ENCODE measurements at regions not wholly inside any gene's neighbourhood (a gene's known extent, or its start where the extent isn't known, plus 50 kb on each side); places are given as distances from the start of the nearest gene placed in this dataset.

DNA sequence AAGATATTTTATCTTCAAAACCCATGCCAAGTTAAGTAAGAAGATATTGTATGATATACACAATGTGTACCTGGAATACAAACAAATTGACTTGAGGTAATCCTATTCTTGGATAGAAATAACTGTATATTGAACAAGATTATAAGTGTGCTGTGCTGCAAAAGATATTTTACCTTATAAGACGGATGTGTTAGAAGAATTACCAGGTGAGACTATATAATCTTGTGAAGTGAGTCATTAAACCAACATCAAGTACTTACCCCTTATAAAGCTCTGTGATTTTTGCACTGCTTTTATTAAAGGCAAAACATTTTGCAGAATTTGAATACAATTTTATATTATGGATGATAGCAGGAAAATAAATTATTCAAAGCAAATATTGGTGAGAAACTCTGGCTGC, 570.0 kb downstream of the MMUT start:
- no peak for DNase-seq

GRCh38 chr6:48891308-48891707, 571.7 kb downstream of the MMUT start:
- no peak for DNase-seq

DNA sequence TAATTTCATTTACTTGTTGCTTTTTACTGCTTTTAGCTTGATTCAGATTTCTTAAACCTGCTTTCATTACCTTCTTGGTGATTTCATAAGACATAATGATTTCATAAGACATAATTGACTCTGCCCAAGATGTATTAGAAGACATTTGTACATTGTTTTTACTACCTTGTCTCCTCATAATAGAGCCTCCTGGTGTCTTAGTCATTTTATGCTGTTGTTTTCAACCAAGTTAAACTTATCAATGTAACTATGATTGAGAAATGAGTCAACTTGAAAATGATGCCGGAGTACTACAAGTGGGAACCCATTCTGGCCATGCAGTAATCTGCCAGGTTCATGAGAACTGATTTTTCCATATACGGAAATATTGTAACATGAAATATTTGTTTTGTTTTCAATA, 573.6 kb downstream of the MMUT start:
- no peak for DNase-seq

DNA sequence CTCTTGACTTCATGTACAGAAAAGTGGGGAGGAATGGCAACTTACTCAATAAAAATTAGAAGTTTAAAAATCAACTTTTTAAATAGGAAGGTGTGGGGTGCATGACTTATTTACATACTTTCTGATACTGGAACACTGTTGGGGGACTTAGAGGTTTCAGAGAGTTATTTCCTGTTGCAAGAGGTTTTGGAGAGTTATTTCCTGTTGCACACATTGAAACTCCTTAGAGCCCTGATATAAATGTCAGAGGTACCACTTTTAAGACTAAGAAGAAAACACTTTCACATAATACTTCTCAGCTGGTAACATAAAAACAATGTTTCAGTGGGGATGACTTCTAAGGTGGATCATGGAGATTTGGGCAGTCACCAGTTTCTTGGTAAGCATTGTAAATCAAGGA, 579.9 kb downstream of the MMUT start:
- DNase-seq = peak; percentile 7

DNA sequence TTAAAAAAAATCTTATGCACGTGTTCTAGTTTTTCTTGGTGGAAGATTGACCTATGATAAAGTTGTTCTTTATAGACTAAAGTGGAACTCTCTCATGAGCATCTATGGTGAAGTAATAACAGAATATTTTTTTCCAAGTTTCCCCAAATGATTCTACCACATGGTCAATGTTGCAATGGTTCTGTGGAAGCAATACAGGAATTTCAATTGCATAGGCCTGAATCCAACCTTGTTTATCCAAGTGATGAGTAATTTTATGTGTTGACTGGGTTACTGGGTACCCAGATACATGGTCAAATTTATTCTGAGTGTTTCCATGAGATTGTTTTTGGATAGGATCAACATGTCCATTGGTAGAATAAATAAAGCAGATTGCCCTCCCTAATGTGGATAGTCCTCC, 581.5 kb downstream of the MMUT start:
- no peak for DNase-seq

DNA sequence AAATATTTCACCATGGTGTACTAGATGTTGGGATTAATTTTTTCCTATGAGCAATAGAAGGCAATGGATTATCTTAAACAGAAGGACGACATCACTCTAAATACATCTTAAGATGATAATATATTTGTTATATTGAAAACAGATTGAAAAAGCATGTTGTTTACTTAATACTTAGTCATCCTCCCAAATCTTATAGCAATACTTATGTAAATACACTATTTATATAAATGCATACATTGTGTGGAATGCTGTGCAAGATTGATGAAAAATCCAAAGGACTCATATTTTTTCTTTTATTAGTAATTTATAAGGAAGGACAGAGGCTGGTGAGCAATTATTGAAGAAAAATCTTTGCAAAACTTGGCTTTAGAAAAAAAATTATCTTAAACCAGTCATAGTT, 593.5 kb downstream of the MMUT start:
- no peak for DNase-seq

- no peak for DNase-seq
These were observed 596.4 kb downstream of the MMUT start for GRCh38 chr6:48866682-48867081.

GRCh38 chr6:48860175-48860574, 602.9 kb downstream of the MMUT start:
- DNase-seq = no peak

GRCh38 chr6:48859562-48860123, 603.4 kb downstream of the MMUT start:
- no peak for DNase-seq

DNA sequence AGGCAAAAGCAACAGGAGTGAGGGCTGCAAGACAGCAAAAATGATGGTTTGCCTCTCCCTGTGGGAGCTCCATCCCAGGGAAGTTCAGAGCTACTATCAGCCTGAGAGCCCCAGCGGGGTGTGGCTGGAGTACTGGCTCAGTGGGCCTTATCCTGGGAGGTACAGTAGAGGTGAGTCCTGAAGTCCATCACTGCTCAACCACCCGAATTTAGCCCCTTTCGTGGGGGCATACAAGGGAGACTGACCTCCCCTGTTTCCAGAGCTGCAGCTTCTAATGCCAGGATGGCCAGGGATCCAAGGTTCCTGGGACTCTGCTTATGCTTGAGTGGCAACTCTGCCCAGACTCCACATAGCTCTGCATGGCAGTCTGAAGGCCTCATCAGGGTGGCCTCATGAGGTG, 617.8 kb downstream of the MMUT start:
- DNase-seq = no peak

- no peak for DNase-seq
These were observed 618.4 kb downstream of the MMUT start for GRCh38 chr6:48844696-48845095.

DNA sequence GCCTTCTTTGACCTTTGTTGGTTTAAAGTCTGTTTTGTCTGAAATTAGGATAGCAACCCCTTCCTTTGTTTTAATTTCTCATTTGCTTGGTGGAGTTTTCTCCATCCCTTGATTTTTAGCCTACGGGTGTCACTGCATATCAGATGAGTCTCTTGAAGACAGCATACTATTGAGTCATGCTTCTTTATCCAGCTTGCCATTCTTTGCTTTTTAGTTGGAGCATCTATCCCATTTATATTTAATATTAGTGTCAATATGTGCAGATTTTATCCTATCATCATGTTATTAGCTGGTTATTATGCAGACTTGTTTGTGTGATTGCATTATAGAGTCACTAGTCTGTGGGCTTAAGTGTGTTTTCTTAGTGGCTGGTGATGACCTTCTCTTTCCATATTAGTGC, 622.2 kb downstream of the MMUT start:
- no peak for DNase-seq

DNA sequence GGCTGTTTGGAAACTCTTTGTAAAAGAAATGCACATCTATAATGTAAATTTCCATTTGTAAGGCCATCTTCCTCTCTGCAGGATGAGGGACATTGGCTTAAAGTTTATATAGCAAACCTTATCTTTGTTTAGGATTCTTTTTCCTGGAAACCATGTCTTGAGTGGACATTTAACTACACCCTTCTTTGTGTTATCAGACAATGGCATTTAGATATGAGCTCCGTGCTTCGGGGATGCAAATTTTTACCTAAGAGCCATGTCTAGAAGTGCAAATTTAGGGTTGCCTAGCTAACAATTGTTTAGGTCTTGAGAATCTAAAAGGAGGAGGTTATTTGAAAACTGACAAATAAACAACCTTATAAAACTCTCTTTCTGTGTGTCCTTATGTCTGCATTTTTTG, 623.8 kb downstream of the MMUT start:
- DNase-seq = no peak

- no peak for DNase-seq
These were observed 625.3 kb downstream of the MMUT start for GRCh38 chr6:48837744-48838143.

- peak; percentile 48 for DNase-seq
These were observed 627.6 kb downstream of the MMUT start for GRCh38 chr6:48835421-48835958.

DNA sequence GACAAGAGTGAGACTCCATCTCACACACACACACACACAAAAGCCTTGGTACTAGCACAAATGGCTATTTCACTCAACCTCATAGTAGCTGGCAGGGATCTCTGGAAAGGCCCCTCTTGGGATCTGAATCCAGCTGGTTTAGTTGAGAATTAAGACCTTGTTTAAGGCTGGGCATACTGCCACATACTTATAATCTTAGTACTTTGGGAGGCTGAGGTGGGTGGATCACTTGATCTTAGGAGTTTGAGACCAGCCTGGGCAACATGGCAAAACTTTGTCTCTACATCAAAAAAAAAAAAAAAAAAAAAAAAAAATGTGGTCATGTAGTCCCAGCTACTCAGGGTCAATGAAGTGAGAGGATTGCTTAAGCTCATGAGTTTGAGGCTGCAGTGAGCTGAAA, 628.3 kb downstream of the MMUT start:
- peak; percentile 20 for DNase-seq

GRCh38 chr6:48833916-48834315, 629.1 kb downstream of the MMUT start:
- no peak for DNase-seq

DNA sequence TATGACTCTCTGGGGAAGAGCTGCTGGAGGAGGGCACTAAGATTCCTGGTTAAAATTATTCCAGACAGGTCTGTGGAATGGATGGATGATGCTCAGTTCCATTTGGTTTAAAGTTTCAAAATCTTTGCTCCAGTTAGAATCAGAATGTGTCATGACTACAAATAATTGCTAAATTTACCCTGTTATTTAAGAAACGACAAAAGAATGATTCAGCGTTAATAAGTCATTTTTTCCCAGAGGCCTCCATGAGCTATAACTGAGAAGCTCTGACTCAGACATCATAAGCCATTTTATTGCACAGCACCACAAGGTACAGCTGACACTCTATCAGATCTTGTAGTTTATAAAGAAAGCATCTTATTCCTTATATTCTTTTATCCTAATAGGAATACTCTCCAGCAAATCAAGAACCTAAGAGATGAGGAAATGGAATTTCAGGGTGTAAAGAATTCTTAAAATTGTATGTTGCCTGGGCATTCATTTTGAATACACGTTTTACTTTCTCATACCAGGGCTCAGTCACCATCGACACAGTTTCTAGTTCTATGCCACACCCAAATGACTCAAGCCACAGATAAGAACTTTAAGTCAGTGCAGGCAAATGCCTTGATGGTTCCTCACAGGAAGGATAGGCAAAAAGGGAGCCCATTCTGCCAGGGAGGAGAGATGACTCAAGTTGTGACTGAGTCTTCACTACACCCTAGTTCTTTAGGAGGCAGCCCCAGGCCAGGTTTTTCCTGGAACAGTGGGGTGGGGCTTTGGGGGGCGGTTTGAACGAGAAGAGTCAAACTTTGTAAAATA, 636.0 kb downstream of the MMUT start:
- DNase-seq = peak; percentile 99

DNA sequence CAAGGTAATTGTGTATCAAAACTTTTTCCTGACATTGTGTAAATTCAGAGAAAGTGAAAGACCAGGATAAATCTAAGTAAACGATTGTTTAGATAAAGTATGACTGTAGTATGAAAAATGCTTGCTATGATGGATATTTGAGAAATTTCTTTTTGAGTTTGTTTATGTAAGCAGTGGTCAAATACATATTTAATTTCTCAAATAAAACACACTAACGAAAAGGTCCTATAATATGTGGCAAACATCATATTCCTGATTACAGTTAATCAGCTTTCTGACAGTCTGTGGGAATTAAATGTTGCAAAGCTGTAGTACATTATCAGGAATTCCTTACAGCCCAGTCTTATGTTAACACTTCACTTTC, 636.9 kb downstream of the MMUT start:
- peak; percentile 54 for DNase-seq

GRCh38 chr6:48825501-48826151, 637.4 kb downstream of the MMUT start:
- peak; percentile 66 for DNase-seq

- DNase-seq = no peak
These were observed 645.0 kb downstream of the MMUT start for GRCh38 chr6:48818052-48818412.

GRCh38 chr6:48817333-48818051, 645.6 kb downstream of the MMUT start:
- no peak for DNase-seq

DNA sequence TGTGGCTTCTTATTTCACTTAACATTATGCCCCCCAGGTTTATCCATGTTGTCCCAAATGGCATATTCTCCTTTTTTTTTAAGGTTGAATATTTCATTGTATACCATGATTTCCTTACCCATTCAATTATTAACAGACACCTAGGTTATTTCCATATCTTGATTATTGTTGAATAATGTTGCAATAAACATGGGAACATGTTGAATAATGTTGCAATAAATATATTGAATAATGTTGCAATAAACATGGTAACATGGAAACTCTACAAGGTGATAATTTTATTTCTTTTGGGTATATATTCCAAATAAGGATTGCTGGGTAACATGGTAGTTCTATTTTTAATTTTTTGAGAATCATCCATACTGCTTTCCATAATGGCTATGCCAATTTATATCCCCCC, 648.1 kb downstream of the MMUT start:
- no peak for DNase-seq

GRCh38 chr6:48813836-48814235, 649.2 kb downstream of the MMUT start:
- DNase-seq = no peak
